Osteoblast (primary cell): ENCODE measurements at regions not wholly inside any gene's neighbourhood (a gene's known extent, or its start where the extent isn't known, plus 50 kb on each side); places are given as distances from the start of the nearest gene placed in this dataset.

Experiments used
- DNase-seq: peaks from one replicate; pipeline ENCODE4 v3.0.0; 2011; ENCODE audit warnings: low spot score, mixed read lengths; ENCODE audit not compliant: insufficient read length; ENCODE audit errors: missing footprints
- H2AFZ ChIP-seq: 2 replicates; pipeline ENCODE4 v1.6.0; 2011; ENCODE audit warnings: mild to moderate bottlenecking, low read length
- H3K27ac ChIP-seq: 2 replicates; pipeline ENCODE4 v1.5.1; 2011; ENCODE audit warnings: mild to moderate bottlenecking, low read depth, low read length, moderate library complexity
- H3K27me3 ChIP-seq: 2 replicates; pipeline ENCODE4 v1.6.0; 2012; ENCODE audit warnings: mild to moderate bottlenecking, control low read depth, inconsistent platforms, low read length, moderate library complexity; ENCODE audit not compliant: insufficient read depth
- H3K36me3 ChIP-seq: 2 replicates; pipeline ENCODE4 v1.5.1; 2011; ENCODE audit warnings: mild to moderate bottlenecking, low read length, control low read depth, moderate library complexity; ENCODE audit not compliant: insufficient read depth
- H3K4me1 ChIP-seq: 2 replicates; pipeline ENCODE4 v1.5.1; 2011; ENCODE audit warnings: mild to moderate bottlenecking, low read length, control low read depth, moderate library complexity; ENCODE audit not compliant: insufficient read depth
- H3K4me2 ChIP-seq: 2 replicates; pipeline ENCODE4 v1.6.0; 2011; ENCODE audit warnings: mild to moderate bottlenecking, low read length; ENCODE audit not compliant: insufficient read depth
- H3K4me3 ChIP-seq: fragments of 200-600 bp; sonication (generic); 3 replicates; pipeline ENCODE4 v1.5.1; 2012; ENCODE audit warnings: mild to moderate bottlenecking, low read length, inconsistent platforms; ENCODE audit not compliant: insufficient read depth
- H3K79me2 ChIP-seq: 2 replicates; pipeline ENCODE4 v1.6.0; 2012; ENCODE audit warnings: mild to moderate bottlenecking, low read length, control low read depth, inconsistent platforms; ENCODE audit not compliant: insufficient read depth
- H3K9me3 ChIP-seq: 2 replicates; pipeline ENCODE4 v1.5.1; 2011; ENCODE audit warnings: low read depth, low read length, control low read depth
- H4K20me1 ChIP-seq: 2 replicates; pipeline ENCODE4 v1.6.0; 2012; ENCODE audit warnings: mild to moderate bottlenecking, low read length, control low read depth; ENCODE audit not compliant: insufficient read depth
- TF ChIP-seq, protein P1 (sequence below): IDR thresholded peaks from 2 replicates; pipeline ENCODE4 v1.5.1; 2011; ENCODE audit warnings: mild to moderate bottlenecking, low read depth, low read length, moderate library complexity; ENCODE audit errors: extremely low read depth

GRCh38 chr12:76284816-76285750 is 63.1 kb downstream of the BBS10 start:
- no peak for DNase-seq
- Histone ChIP-seq H3K27ac (no peak overlapping the region), H3K36me3 (no peaks in the 10 kb centered on the region), H3K4me3 (no peak overlapping the region), H3K9me3 (no peaks in the 10 kb centered on the region), H2AFZ (no peak overlapping the region), H3K79me2 (no peaks in the 10 kb centered on the region), H4K20me1 (no peaks in the 10 kb centered on the region), H3K4me1 (peaks cover 8% of the 10 kb centered on the region), H3K27me3 (no peaks in the 10 kb centered on the region), H3K4me2 (no peak overlapping the region)
- TF ChIP-seq, protein P1, sequence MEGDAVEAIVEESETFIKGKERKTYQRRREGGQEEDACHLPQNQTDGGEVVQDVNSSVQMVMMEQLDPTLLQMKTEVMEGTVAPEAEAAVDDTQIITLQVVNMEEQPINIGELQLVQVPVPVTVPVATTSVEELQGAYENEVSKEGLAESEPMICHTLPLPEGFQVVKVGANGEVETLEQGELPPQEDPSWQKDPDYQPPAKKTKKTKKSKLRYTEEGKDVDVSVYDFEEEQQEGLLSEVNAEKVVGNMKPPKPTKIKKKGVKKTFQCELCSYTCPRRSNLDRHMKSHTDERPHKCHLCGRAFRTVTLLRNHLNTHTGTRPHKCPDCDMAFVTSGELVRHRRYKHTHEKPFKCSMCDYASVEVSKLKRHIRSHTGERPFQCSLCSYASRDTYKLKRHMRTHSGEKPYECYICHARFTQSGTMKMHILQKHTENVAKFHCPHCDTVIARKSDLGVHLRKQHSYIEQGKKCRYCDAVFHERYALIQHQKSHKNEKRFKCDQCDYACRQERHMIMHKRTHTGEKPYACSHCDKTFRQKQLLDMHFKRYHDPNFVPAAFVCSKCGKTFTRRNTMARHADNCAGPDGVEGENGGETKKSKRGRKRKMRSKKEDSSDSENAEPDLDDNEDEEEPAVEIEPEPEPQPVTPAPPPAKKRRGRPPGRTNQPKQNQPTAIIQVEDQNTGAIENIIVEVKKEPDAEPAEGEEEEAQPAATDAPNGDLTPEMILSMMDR: no peak

DNA sequence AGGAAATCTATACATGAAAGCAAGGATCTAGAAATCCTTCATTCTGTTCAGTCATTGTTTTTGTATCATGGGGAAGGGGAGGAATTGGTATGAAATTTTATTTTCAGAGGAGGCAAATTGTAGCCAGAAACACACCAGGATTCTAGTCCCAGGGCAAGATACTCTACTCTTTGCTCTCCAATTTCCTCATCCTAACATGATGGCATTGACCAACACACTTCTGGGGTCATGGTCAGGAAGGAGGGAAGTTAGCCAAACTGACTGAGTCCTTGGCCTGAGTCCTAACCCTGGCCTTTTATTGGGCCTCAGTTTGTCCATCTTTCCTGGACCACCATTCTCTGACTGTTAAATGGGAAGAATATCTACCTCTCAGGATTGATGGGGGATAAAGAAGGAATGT is 65.5 kb downstream of the BBS10 start:
- no peak overlapping the region for H3K27ac ChIP-seq
- no peaks in the 10 kb centered on the region for H3K36me3 ChIP-seq
- no peaks in the 10 kb centered on the region for H3K9me3 ChIP-seq
- peaks cover 20% of the 10 kb centered on the region for H3K4me1 ChIP-seq
- no peaks in the 10 kb centered on the region for H3K27me3 ChIP-seq
- TF ChIP-seq, protein P1: no peak
- no peak overlapping the region for H3K4me3 ChIP-seq
- H3K79me2 ChIP-seq: no peaks in the 10 kb centered on the region
- no peak for DNase-seq
- H2AFZ ChIP-seq: no peak overlapping the region
- no peaks in the 10 kb centered on the region for H4K20me1 ChIP-seq
- H3K4me2 ChIP-seq: no peak overlapping the region

GRCh38 chr12:76277480-76277879 is 70.7 kb downstream of the BBS10 start:
- H4K20me1 ChIP-seq: no peaks in the 10 kb centered on the region
- no peak overlapping the region for H3K4me3 ChIP-seq
- H3K27me3 ChIP-seq: no peaks in the 10 kb centered on the region
- H3K79me2 ChIP-seq: no peaks in the 10 kb centered on the region
- no peak overlapping the region for H2AFZ ChIP-seq
- H3K4me2 ChIP-seq: peak overlapping the region; percentile 12
- H3K9me3 ChIP-seq: no peaks in the 10 kb centered on the region
- H3K27ac ChIP-seq: no peak overlapping the region
- no peak for DNase-seq
- H3K4me1 ChIP-seq: peaks cover 30% of the 10 kb centered on the region
- TF ChIP-seq, protein P1: no peak
- no peaks in the 10 kb centered on the region for H3K36me3 ChIP-seq

GRCh38 chr12:76276499-76277151 is 71.6 kb downstream of the BBS10 start:
- H3K4me3 ChIP-seq: no peak overlapping the region
- no peak overlapping the region for H2AFZ ChIP-seq
- no peaks in the 10 kb centered on the region for H3K9me3 ChIP-seq
- no peak for DNase-seq
- no peak overlapping the region for H3K27ac ChIP-seq
- no peaks in the 10 kb centered on the region for H3K36me3 ChIP-seq
- H3K27me3 ChIP-seq: no peaks in the 10 kb centered on the region
- no peak overlapping the region for H3K4me2 ChIP-seq
- TF ChIP-seq, protein P1: no peak
- H3K4me1 ChIP-seq: peaks cover 30% of the 10 kb centered on the region
- no peaks in the 10 kb centered on the region for H4K20me1 ChIP-seq
- no peaks in the 10 kb centered on the region for H3K79me2 ChIP-seq
